Stimulated activated naive B cell treated with anti-CD40 and anti-IgM and Interleukin-4, amounts not matched to agents 10 μg/mL and 1 μg/mL and 100 μg/mL, for 72 hours (primary cell): ENCODE measurements at regions not wholly inside any gene's neighbourhood (a gene's known extent, or its start where the extent isn't known, plus 50 kb on each side); places are given as distances from the start of the nearest gene placed in this dataset.

ENCODE experiments used
- ATAC-seq, 2 donors: fragments of 150-1000 bp; cut with Tn5 transposase; replicated peaks; 2 replicates each; pipeline ENCODE4 v1.10.0; 2021; ENCODE audit warnings: moderate library complexity in 1 of 2
- DNase-seq: peaks from one replicate; pipeline ENCODE4 v3.0.0; 2021
- H3K27ac Mint-ChIP-seq: one replicate; pipeline ENCODE4 v1.8.0; 2022; ENCODE audit warnings: mild to moderate bottlenecking, mixed read lengths
- H3K27me3 Mint-ChIP-seq, 2 donors: one replicate each; pipeline ENCODE4 v1.8.0; 2022; ENCODE audit warnings: mixed read lengths in 2 of 2
- H3K36me3 Mint-ChIP-seq, 2 donors: one replicate each; pipeline ENCODE4 v1.8.0; 2022; ENCODE audit warnings: mixed read lengths in 2 of 2, mild to moderate bottlenecking in 1 of 2
- H3K4me1 Mint-ChIP-seq, 2 donors: one replicate each; pipeline ENCODE4 v1.8.0; 2022; ENCODE audit warnings: mixed read lengths in 2 of 2, mild to moderate bottlenecking in 1 of 2
- H3K4me3 Mint-ChIP-seq, 2 donors: one replicate each; pipeline ENCODE4 v1.8.0; 2022; ENCODE audit warnings: mild to moderate bottlenecking in 2 of 2, mixed read lengths in 2 of 2, moderate library complexity in 1 of 2
- H3K9me3 Mint-ChIP-seq, 2 donors: one replicate each; pipeline ENCODE4 v1.8.0; 2022; ENCODE audit warnings: mixed read lengths in 2 of 2, mild to moderate bottlenecking in 1 of 2

DNA sequence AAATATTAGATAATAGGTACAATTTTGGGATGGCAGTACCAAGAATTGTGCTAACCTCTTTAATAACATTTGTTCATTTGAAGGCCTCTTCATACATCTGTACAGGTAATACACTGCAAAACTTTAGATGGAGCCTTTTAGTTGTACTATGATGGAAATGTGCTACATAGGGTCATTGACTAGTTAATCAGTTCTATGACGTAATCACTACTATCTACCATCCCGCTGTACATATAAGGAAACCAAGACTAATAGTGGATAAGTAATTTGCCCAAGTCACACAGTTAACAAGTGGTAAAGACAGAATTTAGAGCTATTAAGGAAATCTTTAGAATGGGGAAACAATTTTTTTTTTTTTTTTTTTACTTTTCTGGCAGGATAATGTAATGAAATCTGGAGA is 521.3 kb downstream of the TUSC7 start:
- H3K4me1 Mint-ChIP-seq: no peaks in the 10 kb centered on the region

DNA sequence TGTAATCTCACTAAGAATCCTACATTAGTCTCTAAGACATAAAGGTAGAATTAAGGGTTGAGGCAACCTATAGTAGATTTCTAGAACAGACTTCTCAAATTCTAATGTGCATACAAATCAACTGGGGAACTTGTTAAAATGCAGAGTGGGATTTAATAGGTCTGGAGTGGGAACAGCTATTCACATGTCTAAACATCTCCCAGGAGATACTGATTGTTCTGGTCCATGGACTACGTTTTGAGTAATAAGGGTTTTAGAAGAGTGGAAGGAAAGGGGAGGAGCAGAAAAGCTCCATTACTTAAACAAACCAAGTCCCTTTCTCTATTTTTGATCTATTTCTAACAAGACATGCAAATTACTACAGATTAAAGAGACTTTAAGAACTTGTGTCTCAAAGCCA is 524.8 kb downstream of the TUSC7 start:
- ATAC-seq: no peak
- no peak overlapping the region for H3K4me3 Mint-ChIP-seq

More for the DNA sequence above, 521.3 kb downstream of the TUSC7 start:
- DNase-seq (no peak), ATAC-seq (no peak)
- no peak overlapping the region for H3K4me3 Mint-ChIP-seq
- no peak overlapping the region for H3K27ac Mint-ChIP-seq
- no peaks in the 10 kb centered on the region for H3K27me3 Mint-ChIP-seq
- H3K9me3 Mint-ChIP-seq: peaks cover 0 to 4% of the 10 kb centered on the region in 2 donors
- no peaks in the 10 kb centered on the region for H3K36me3 Mint-ChIP-seq

DNA sequence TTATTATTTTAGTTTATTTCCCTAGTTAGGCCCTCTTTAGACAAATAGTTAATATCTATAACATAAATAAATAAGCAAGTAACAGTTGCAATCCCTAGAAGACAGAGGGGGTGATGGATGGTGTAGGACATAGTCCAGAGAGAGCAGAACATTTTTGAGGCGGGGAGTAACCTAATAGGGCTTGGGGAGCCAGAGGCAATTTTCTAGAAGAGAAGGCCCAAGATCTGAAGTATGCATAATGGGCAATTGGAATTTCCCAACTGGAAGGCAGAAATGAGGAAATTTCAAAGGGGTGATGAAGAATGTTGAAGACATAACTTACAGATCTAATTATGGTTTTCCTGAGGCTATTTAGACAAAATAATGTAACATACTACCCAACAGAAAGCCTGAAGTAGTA is 525.7 kb downstream of the TUSC7 start:
- H3K27ac Mint-ChIP-seq: no peak overlapping the region
- H3K4me1 Mint-ChIP-seq: no peaks in the 10 kb centered on the region
- H3K36me3 Mint-ChIP-seq: no peaks in the 10 kb centered on the region
- DNase-seq: no peak
- H3K9me3 Mint-ChIP-seq: no peaks in the 10 kb centered on the region
- H3K27me3 Mint-ChIP-seq: no peaks in the 10 kb centered on the region
- no peak overlapping the region for H3K4me3 Mint-ChIP-seq
- no peak for ATAC-seq

More for the DNA sequence above, 524.8 kb downstream of the TUSC7 start:
- no peaks in the 10 kb centered on the region for H3K27me3 Mint-ChIP-seq
- H3K27ac Mint-ChIP-seq: no peak overlapping the region
- no peaks in the 10 kb centered on the region for H3K4me1 Mint-ChIP-seq
- peaks cover 0 to 4% of the 10 kb centered on the region in 2 donors for H3K9me3 Mint-ChIP-seq
- DNase-seq: no peak
- H3K36me3 Mint-ChIP-seq: no peaks in the 10 kb centered on the region

DNA sequence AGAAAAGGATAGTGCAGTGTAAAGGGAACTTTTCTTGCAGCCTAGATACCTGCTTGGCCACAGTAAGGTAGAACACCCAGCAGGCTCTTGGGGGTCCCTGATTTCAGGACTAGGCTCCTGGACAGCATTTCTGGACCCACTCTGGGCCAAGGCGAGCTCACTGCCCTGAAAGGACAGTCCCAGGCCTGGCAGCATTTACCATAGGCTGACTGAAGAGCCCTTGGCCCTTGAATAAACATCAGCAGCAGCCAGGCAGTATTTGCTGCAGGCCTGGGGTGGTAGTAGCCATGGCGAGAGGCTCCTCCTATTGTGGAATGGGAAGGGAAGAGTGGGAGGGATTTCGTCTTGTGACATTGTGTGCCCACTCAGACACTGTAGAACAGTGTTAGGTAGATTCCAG is 529.2 kb downstream of the TUSC7 start:
- Mint-ChIP-seq H3K4me3 (no peak overlapping the region), H3K27me3 (no peaks in the 10 kb centered on the region), H3K36me3 (no peaks in the 10 kb centered on the region), H3K4me1 (no peaks in the 10 kb centered on the region), H3K9me3 (no peaks in the 10 kb centered on the region), H3K27ac (no peak overlapping the region)
- no peak for DNase-seq
- ATAC-seq: no peak

DNA sequence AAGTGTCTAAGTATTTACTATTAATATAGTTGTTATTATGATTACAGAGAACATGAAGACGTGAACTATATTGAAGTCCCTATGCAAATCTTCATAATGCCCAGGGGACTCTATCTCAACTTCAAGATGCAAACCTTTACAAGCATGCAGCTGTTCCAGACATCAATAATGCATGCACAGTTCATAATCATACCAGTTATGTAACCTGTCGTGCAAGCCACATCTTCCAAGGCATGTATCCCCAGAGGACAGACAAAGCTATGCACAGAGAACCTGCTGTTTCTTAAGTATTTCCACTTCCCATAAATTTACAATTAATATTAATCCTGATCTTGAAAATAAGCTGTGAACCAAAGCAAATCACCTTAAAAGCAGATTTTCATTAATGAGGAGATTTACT is 534.1 kb downstream of the TUSC7 start:
- peaks cover 0 to 4% of the 10 kb centered on the region in 2 donors for H3K4me1 Mint-ChIP-seq
- DNase-seq: no peak
- no peak overlapping the region for H3K27ac Mint-ChIP-seq
- no peaks in the 10 kb centered on the region for H3K36me3 Mint-ChIP-seq
- ATAC-seq: no peak
- H3K27me3 Mint-ChIP-seq: no peaks in the 10 kb centered on the region
- H3K4me3 Mint-ChIP-seq: no peak overlapping the region
- no peaks in the 10 kb centered on the region for H3K9me3 Mint-ChIP-seq

DNA sequence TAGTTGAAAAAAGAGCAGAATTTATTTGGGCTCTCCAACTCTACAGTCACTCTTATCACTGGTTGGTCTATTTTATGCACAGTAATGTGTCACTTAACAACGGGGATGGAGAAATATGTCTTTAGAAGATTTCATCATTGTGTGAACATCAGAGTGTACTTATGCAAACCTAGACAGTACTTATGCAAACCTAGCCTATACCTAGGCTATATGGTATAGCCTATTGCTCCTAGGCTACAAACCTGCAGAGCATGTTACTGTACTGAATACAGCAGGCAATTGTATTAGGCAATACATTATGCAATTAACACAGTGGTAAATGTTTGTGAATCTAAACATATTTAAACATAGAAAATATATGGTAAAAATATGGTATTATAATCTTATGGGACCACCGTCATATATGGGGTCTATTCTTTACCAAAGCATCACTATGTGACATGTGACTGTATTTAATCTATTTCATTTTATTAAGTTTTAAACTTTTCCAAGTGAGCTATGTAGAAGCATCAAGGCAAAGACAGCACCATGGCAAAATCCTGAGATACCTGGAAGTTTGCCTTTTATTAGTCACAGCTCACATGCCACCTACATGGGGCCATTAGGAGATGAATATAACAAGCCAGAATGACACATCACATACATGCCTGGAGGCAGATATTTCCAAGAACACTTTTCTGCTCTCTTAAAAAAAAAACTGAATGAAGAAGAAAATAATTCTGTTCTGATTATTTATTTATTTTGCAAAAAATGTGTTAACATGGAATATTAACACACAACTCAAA is 537.4 kb downstream of the TUSC7 start:
- DNase-seq: no peak
- peaks cover 0 to 4% of the 10 kb centered on the region in 2 donors for H3K4me1 Mint-ChIP-seq
- no peak overlapping the region for H3K27ac Mint-ChIP-seq
- no peak for ATAC-seq
- no peaks in the 10 kb centered on the region for H3K27me3 Mint-ChIP-seq
- H3K9me3 Mint-ChIP-seq: no peaks in the 10 kb centered on the region
- H3K36me3 Mint-ChIP-seq: no peaks in the 10 kb centered on the region
- no peak overlapping the region for H3K4me3 Mint-ChIP-seq

DNA sequence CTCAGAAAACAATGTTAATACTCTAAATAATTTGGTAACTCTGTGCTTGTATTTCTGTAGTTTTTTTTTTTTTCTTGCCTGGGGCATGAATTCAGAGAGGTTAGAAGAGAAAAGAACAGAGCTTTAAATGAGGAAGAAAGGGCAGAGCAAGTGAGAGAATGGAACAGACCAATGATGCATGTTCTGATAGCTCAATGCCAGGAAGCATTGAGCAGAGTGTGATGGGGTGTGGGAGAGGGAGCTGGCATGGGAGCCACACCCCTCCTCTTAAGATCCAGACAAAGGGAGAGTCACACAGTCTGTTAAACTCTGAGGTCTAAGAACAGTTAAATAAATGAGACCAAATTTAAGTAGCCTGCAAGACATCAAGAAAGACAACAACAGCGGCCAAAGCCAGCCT is 538.6 kb downstream of the TUSC7 start:
- no peak overlapping the region for H3K27ac Mint-ChIP-seq
- DNase-seq: no peak
- H3K9me3 Mint-ChIP-seq: no peaks in the 10 kb centered on the region
- peaks cover 0 to 4% of the 10 kb centered on the region in 2 donors for H3K4me1 Mint-ChIP-seq
- H3K4me3 Mint-ChIP-seq: no peak overlapping the region
- no peaks in the 10 kb centered on the region for H3K36me3 Mint-ChIP-seq
- no peaks in the 10 kb centered on the region for H3K27me3 Mint-ChIP-seq
- ATAC-seq: no peak

DNA sequence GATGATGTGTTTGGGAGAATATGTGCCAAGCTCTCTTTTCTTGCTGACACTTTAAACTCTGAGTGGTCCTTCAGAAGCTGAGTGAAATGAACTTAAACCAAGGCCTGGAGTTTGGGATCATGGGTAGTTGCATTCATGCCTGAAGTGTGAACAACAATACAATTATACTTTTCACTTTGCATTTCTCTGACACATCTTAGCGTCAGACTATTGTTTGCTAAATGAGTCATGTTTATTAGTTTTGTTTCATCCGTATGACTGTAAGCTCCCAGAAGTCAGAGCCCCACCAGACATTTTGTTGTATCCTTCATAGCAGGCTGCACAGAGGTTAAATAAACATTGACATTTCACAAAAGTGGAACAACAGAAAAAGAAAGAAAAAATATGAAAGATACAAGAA is 542.6 kb downstream of the TUSC7 start:
- no peak for ATAC-seq

DNA sequence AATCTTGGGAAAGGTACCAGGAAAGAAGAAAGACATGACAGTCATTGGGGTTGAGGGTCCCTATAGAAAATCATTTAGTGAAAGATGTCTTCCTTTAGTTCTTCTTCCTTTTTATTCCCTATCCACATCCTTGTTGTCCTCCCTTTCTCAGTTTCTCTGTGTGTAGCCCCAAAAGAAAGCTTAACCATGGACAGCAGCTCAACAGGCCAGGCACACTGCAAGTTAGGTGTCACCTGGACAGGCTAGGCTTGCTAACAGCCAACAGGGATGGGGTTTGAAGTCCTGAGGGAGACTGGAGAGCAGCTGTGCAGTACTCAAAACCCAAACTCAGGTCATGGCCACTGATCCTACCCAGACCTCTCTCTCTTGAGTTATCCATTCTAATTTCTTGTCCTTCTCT is 543.1 kb downstream of the TUSC7 start:
- no peak for DNase-seq
- no peaks in the 10 kb centered on the region for H3K4me1 Mint-ChIP-seq
- H3K36me3 Mint-ChIP-seq: no peaks in the 10 kb centered on the region
- no peak overlapping the region for H3K4me3 Mint-ChIP-seq
- no peaks in the 10 kb centered on the region for H3K27me3 Mint-ChIP-seq
- no peaks in the 10 kb centered on the region for H3K9me3 Mint-ChIP-seq
- no peak for ATAC-seq
- H3K27ac Mint-ChIP-seq: no peak overlapping the region

More for the DNA sequence above, 542.6 kb downstream of the TUSC7 start:
- Mint-ChIP-seq H3K4me3 (no peak overlapping the region), H3K27me3 (no peaks in the 10 kb centered on the region), H3K27ac (no peak overlapping the region), H3K4me1 (no peaks in the 10 kb centered on the region), H3K9me3 (no peaks in the 10 kb centered on the region), H3K36me3 (no peaks in the 10 kb centered on the region)
- no peak for DNase-seq

DNA sequence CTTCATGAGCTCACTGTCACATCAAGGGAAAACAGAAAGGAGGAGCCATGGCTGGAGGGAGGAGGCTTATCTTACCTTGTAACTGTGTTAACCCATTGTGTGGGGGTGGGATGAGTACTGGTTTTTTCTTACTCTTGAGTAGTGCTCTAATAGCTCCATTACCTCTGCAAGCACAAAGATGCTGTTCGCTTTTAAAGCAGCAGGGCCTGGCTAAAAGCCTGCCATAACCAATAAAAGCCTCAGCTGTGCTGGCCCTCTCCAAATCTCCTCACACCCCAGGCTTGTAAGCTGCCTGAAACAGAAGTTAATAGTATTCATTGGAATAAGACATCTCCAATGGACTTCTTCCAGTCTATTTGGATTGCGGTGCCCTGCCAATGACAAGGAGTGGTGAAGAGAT is 544.1 kb downstream of the TUSC7 start:
- ATAC-seq (no peak), DNase-seq (no peak)
- Mint-ChIP-seq H3K9me3 (no peaks in the 10 kb centered on the region), H3K4me1 (no peaks in the 10 kb centered on the region), H3K36me3 (no peaks in the 10 kb centered on the region), H3K27ac (no peak overlapping the region), H3K4me3 (no peak overlapping the region), H3K27me3 (no peaks in the 10 kb centered on the region)

DNA sequence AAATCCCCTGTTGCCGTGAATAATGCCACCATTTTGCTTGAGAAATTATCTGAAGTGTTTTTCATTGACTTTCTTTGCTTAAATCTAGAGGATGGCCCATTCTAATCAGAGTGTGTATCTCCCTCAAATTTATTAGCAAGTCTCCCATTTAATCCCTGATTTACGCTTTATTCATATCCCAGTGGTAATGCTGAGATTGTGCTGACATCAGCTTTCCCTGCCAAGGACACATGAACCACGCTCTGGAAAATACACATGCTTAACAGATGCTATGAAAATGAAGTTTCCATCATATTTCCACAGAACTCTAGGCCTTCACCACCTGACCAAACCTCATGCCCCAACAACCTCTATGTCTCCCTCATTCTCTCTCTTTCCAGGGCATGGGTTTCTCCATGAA is 545.4 kb downstream of the TUSC7 start:
- ATAC-seq (no peak), DNase-seq (no peak)
- H3K27ac Mint-ChIP-seq: no peak overlapping the region
- H3K9me3 Mint-ChIP-seq: no peaks in the 10 kb centered on the region
- H3K27me3 Mint-ChIP-seq: no peaks in the 10 kb centered on the region
- no peaks in the 10 kb centered on the region for H3K36me3 Mint-ChIP-seq
- H3K4me3 Mint-ChIP-seq: no peak overlapping the region
- no peaks in the 10 kb centered on the region for H3K4me1 Mint-ChIP-seq

DNA sequence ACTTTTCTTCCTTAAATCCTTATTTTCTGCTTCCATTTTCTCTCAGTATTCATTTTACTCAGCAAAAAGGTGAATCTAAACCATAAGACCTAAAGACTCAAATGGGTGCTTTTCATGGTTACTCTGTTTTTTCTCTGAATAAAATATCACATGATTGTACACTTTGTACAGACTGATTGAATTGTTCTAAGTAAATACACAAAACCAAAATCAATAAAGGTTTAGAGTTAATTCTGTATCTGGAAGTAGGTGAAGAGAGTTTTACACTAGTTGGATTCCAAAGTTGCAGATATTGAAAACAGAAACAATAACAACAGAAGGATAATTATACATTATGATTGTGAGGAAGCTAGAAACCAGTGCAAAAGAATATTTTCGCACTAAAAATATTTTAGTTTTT is 546.2 kb downstream of the TUSC7 start:
- H3K36me3 Mint-ChIP-seq: no peaks in the 10 kb centered on the region
- no peak overlapping the region for H3K4me3 Mint-ChIP-seq
- H3K27me3 Mint-ChIP-seq: no peaks in the 10 kb centered on the region
- no peaks in the 10 kb centered on the region for H3K9me3 Mint-ChIP-seq
- no peak for ATAC-seq
- DNase-seq: no peak
- H3K4me1 Mint-ChIP-seq: no peaks in the 10 kb centered on the region
- no peak overlapping the region for H3K27ac Mint-ChIP-seq

DNA sequence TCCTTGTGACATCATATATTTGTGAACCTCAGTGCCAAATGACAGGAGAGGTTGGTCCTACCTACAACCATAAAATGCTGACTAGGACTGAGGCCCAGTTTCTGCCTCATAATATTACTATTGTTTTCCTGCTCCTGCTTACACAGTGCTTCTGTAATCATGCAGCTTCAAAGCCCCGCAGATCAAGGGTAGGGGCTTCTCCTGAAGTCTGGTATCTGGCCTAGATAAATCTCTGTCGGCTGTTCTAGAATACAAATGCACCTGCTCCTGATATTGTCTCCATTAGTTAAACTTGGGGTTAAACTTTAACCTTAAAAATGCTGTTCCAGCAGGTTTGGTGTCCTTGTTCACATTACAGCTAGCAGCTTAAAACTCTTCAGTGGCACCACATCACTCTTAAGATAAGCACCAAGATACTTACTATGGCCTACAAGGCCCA is 552.4 kb downstream of the TUSC7 start:
- DNase-seq: no peak
- Mint-ChIP-seq H3K9me3 (no peaks in the 10 kb centered on the region), H3K27me3 (no peaks in the 10 kb centered on the region), H3K4me1 (no peaks in the 10 kb centered on the region), H3K27ac (no peak overlapping the region), H3K4me3 (no peak overlapping the region), H3K36me3 (no peaks in the 10 kb centered on the region)
- ATAC-seq: no peak

DNA sequence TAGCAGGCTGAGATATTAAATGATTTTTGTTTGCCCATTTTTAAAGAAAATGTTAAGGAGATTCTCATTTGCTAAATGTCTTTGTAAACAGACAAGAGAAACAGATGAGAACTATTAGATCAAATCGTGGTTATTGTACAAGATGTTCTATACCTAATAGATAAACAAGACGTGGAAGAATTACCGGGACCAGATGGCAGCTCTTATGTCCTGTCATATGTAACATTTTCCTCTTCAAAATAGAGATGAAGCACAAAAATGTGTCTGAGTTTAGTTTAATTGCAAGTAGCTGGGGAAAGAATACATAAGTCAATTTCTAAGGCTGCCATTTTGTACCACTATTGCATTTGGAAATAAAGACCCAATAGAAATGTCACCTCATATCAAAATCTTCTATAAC is 553.7 kb downstream of the TUSC7 start:
- Mint-ChIP-seq H3K36me3 (no peaks in the 10 kb centered on the region), H3K27ac (no peak overlapping the region), H3K27me3 (no peaks in the 10 kb centered on the region), H3K9me3 (no peaks in the 10 kb centered on the region), H3K4me3 (no peak overlapping the region), H3K4me1 (no peaks in the 10 kb centered on the region)
- DNase-seq (no peak), ATAC-seq (no peak)

DNA sequence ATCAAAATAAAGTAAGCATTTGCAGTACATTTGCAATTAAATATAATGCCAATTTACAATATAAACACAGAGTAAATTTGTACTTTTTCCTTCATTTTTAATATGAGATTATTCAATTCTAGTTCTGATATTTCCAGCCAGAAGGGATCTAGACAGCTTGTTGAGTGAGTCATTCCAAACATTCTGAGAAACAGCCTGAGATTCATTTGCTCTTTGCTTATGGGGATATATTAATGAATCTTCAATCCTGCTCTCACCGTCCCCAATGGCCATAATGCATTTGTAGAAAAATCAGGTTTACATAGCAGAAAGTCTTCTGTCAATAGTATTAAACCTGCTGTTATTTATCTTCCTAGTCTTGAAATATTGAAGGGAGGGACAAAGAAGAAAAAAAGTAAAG is 554.2 kb downstream of the TUSC7 start:
- H3K9me3 Mint-ChIP-seq: no peaks in the 10 kb centered on the region
- H3K4me1 Mint-ChIP-seq: no peaks in the 10 kb centered on the region
- ATAC-seq: no peak
- H3K27me3 Mint-ChIP-seq: no peaks in the 10 kb centered on the region
- no peak overlapping the region for H3K4me3 Mint-ChIP-seq
- H3K27ac Mint-ChIP-seq: no peak overlapping the region
- DNase-seq: no peak
- H3K36me3 Mint-ChIP-seq: no peaks in the 10 kb centered on the region
